ENCODE measurements at regions not wholly inside any gene's neighbourhood (a gene's known extent, or its start where the extent isn't known, plus 50 kb on each side); places are given as distances from the start of the nearest gene placed in this dataset.
"Not testable (repeated sequence)": the region's sequence is repeated elsewhere in the genome, so short reads cannot be mapped to it uniquely, and the experiment has no call there.

DNA sequence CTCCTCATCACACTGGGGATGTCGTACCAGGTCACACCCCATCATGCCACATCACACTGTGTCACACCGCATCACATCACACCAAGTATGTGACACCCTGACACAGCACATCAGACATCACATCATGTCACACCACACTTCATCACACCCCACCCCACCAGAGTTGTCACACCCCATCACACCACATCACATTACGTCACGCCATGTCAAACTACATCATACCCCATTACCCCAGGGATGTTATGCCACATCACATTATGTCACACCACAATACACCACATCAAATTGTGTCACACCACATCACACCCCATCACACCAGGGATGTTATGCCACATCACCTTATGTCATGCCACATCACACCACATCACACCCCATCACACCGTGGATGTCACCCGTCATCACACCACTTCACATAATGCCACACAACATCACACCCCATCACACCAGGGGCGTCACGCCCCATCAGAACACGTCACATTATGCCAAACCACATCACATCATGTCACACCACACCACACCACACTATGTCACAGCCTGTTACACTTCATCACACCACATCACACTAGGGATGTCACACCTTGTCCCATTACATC lies 133.6 kb downstream of the TMEM121 start:
- no peak for DNase-seq (ENCODE audit: low read depth, low spot score)

GRCh38 chr14:105660816-105661531 lies 134.6 kb downstream of the TMEM121 start:
- no peak for DNase-seq (ENCODE audit: low read depth, low spot score)

DNA sequence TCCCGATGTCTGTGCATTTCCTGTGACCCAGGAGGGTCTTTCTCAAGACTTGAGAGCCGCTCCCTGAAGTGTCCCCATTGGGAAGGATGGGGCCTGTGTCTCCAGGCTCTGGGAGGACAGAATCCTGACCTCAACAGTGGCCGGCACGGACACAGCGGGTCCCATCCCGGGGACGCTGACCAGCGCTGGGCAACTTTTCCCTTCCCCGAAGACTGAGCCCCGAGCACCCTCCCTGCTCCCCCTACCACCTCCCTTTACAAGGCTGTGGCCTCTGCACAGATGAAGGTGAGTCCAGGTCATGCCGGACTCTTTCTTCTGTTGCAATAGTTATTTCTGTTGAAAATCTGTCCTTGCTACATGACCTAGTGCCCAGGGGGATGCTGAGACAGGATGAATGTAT lies 135.7 kb downstream of the TMEM121 start:
- DNase-seq (ENCODE audit: low read depth, low spot score), result not testable (repeated sequence)

DNA sequence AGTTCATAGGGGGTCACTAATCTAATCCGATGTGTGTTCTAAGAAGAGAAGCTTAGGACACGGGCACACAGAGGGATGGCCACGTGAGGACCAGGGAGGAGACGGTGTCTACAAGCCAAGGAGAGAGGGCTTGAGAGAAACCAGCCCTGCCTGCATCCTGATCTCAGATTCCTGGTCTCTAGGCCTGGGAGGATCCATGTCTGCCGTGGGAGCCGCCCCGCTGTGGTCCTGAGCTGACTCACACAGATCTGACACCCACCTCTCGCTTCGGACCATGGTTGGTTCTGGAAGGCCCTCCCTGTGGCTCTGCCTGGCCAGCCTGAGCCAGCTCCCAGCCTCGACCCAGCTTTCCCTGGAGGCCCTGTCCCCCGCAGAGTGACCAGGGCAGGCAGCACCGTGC lies 136.2 kb downstream of the TMEM121 start:
- DNase-seq (ENCODE audit: low read depth, low spot score), result not testable (repeated sequence)

DNA sequence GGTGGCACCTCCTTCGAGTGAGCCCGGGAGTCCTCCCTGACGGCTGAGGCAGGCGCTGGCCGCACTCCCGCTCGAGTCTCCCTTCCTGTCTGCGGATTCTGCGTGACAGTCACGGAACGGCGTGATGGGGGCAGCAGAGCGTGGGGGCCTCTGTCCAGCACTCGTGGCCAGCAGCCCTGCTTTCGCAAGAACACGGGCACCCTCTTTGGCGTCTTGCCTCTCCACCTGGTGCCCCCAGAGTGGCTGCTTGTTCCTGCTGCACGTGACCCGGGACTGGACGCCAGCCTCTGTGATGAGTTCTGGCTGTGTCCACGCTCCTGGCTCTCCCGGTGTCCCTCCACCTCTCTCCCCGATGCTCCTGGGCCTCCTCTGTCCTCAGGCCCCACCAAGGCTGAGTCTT lies 136.9 kb downstream of the TMEM121 start:
- not testable (repeated sequence) for DNase-seq (ENCODE audit: low read depth, low spot score)

DNA sequence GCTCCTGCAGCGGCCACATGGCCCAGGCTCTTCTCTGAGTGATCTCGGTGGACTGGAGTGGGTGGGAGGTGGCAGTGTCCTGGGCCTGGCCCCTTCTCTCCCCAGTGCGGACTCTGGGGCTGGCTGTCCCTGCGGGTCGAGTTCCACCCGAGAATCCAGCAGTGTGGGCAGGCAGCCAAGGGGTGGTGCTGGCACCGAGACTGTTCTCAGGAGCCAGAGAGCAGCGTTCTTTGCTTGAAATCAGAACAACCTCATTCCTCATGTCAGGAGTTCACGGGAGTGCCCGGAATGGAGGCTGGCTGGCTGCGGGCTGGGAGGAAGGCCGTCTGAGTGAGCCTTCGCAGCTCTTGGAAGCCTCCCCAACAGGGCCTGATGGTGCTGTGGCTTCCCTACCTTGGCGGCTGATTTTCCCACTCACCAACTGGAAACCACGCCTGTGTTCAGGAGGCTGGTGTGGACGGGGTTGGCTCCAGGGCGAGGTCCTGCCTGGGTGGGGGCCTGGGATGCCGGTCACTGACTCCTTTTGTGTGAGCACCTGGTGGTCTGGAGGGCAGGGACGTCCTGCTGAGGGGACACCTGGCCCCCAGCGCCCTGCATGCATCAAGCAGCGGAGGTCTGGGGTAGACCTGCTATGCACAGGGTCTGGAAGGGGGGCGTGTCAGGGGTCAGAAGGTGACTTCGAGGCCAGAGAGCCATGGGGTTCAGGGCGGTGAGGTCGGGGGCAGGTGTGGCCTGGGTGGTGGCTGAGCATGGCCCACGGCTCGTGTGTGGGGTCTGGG lies 137.6 kb downstream of the TMEM121 start:
- DNase-seq (ENCODE audit: low read depth, low spot score), result not testable (repeated sequence)

DNA sequence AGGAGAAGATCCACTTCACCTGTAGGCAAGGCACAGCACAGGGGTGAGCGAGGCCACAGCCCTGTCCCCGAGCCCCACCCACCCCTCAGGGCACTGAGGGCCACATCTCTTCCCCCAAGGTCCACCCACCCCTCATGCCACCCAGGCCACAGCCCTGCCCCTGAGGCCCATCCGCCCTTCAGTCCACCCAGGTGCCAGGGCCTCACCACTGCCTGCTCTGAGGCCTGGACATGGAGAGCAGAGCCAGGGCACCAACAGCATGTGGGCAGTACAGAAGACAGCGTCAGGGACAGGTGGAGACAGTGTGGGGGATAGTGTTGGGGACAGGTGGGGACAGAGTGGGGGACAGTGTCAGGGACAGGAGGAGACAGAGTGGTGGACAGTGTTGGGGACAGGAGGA lies 138.3 kb downstream of the TMEM121 start:
- DNase-seq (ENCODE audit: low read depth, low spot score), result no peak

- DNase-seq (ENCODE audit: low read depth, low spot score), result no peak
These were observed 139.0 kb downstream of the TMEM121 start for GRCh38 chr14:105665247-105665950.

DNA sequence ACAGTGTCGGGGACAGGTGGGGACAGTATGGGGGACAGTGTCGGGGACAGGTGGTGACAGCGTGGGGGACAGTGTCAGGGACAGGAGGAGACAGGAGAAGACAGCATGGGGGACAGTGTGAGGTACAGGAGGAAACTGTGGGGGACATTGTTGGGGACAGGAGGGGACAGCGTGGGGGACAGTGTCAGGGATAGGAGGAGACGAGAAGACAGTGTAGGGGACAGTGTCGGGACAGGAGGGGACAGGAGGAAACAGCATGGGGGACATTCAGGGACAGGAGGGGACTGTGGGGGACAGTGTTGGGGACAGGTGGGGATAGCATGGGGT lies 139.5 kb downstream of the TMEM121 start:
- DNase-seq (ENCODE audit: low read depth, low spot score), result no peak

GRCh38 chr14:105666420-105666819 lies 140.0 kb downstream of the TMEM121 start:
- no peak for DNase-seq (ENCODE audit: low read depth, low spot score)

GRCh38 chr14:105666991-105667662 lies 140.7 kb downstream of the TMEM121 start:
- DNase-seq (ENCODE audit: low read depth, low spot score), result not testable (repeated sequence)

DNA sequence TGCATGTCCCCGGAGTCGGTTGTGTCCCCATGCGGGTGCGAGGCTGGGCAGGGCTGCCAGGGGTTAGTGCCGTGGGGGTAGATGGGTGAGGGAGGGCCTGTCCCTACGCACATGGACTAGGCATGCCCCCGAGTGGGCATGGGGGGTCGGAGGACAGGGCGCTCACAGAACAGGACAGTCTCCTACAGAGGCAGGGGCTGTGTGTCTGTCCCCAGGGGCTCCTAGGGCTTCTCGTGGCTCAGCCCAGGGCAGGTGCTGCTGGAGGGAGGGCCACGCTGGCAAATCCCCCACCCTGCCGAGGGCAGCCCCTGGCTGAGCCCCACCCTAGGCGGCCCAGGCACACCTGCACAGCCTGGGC lies 141.3 kb downstream of the TMEM121 start:
- DNase-seq (ENCODE audit: low read depth, low spot score), result not testable (repeated sequence)

DNA sequence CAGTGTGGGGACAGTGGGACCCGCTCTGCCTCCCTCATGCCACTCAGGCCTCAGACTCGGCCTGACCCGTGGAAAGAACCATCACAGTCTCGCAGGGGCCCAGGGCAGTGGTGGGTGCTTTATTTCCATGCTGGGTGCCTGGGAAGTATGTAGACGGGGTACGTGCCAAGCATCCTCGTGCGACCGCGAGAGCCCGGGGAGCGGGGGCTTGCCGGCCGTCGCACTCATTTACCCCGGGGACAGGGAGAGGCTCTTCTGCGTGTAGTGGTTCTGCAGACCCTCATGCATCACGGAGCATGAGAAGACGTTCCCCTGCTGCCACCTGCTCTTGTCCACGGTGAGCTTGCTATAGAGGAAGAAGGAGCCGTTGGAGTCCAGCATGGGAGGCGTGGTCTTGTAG lies 141.6 kb downstream of the TMEM121 start:
- not testable (repeated sequence) for DNase-seq (ENCODE audit: low read depth, low spot score)

GRCh38 chr14:105668471-105669230 lies 142.3 kb downstream of the TMEM121 start:
- DNase-seq (ENCODE audit: low read depth, low spot score), result not testable (repeated sequence)

- DNase-seq (ENCODE audit: low read depth, low spot score), result not testable (repeated sequence)
These were observed 142.8 kb downstream of the TMEM121 start for GRCh38 chr14:105669231-105669610.

DNA sequence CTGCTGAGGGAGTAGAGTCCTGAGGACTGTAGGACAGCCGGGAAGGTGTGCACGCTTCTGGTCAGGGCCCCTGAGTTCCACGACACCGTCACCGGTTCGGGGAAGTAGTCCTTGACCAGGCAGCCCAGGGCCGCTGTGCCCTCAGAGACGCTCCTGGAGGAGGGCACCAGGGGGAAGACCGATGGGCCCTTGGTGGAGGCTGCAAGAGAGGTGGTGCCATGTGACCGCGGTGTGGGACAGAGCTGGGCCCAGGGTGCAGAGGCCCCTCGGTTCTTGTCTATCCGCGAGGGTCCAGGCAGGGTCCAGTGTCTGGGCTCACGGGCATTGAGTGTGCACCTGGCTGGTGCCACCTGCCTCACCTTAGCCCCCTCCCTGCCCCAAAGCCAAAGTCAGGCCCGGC lies 143.3 kb downstream of the TMEM121 start:
- DNase-seq (ENCODE audit: low read depth, low spot score), result not testable (repeated sequence)

DNA sequence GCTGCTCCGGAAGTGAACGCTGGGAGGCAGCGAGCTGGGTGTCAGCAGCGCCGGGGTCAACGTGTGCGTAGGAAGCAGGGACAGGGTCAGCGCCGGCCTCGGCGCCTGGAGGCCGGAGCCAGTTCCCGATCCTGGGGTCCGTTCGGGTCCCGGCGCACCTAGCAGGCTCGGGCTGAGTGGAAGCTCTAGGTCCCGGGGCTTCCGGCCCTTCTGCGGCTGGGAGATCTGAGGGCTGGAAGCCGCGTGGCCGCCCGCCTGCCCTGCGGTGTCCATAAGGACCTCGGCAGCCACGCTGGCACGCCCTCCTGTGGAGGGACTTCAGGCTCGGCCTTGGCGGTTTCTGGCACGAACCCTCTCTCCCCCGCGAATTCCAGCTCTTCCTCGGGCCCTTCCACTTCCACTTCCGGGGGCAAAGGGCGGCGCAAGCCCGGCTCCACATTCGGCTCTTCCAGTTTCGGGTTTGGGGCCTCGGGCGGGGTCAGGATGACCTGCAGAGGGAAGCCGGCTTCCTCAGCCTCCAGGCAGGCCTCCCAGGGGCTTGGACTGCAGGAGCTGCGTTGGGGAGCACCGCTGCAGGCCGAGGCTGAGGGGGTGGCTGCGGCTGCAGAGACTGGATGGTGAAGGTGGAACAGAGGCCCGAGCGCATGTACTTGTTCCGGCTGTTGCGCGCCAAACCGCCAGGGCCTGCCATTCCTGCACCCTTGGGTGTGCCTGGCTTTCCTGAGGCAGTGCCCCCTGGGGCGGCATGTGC lies 146.2 kb downstream of the TMEM121 start:
- not testable (repeated sequence) for DNase-seq (ENCODE audit: low read depth, low spot score)

GRCh38 chr14:105675433-105675832 lies 149.1 kb downstream of the TMEM121 start:
- DNase-seq (ENCODE audit: low read depth, low spot score), result not testable (repeated sequence)

DNA sequence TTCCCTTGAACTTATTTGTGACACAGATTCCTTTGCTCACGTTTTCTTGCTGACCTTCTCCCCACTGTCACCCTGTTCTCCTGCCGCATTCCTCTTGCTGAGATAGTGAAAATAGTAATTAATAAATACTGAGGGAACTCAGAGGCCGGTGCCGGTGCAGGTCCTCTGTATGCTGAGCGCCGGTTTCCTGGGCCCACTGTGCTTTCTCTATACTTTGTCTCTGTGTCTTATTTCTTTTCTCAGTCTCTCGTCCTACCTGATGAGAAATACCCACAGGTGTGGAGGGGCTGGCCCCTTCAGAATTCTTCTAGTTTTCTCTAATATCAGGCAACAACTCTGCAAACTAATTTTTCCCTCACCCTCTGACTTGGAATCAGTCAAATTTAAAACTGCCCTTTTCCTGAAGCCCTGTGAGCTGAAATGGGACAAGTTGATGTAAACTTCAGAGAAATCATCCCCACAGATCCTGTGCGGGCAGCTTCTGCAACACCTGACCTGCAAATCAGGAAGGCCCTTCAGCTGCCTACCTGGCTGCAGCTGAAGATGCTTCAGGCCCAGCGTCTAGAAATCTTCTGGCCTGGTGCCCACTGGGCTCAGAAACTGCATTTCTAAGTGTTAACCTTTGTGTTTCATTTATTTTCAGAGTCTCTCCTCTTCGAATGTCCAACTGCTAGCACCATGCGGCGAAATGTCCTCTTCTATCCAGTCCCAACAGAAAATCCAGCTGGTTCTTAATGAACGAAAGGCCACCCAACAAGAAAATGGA lies 149.7 kb downstream of the TMEM121 start:
- DNase-seq (ENCODE audit: low read depth, low spot score), result not testable (repeated sequence)

All from astrocyte of the hippocampus (primary cell).